HG03575 (cell line): ENCODE measurements at regions not wholly inside any gene's neighbourhood (a gene's known extent, or its start where the extent isn't known, plus 50 kb on each side); places are given as distances from the start of the nearest gene placed in this dataset.

ENCODE experiments used
- ATAC-seq: cut with Tn5 transposase; IDR thresholded peaks from one replicate; pipeline ENCODE4 v1.9.1; 2021; ENCODE audit not compliant: unreplicated experiment, insufficient number of reproducible peaks, low FRiP score; ENCODE audit errors: extremely low read depth

GRCh38 chr5:6806668-6807067 lies 93.4 kb downstream of the TENT4A start:
- ATAC-seq: no peak

- no peak for ATAC-seq
These were observed 95.2 kb downstream of the TENT4A start for GRCh38 chr5:6808462-6808861.

GRCh38 chr5:6810641-6811405 lies 97.6 kb downstream of the TENT4A start:
- no peak for ATAC-seq

- ATAC-seq: no peak
These were observed 98.9 kb downstream of the TENT4A start for GRCh38 chr5:6812091-6812490.

- ATAC-seq: no peak
These were observed 99.8 kb downstream of the TENT4A start for GRCh38 chr5:6812800-6813731.

- no peak for ATAC-seq
These were observed 101.6 kb downstream of the TENT4A start for GRCh38 chr5:6814816-6815215.

GRCh38 chr5:6818594-6819511 lies 105.6 kb downstream of the TENT4A start:
- no peak for ATAC-seq

- no peak for ATAC-seq
These were observed 106.3 kb downstream of the TENT4A start for GRCh38 chr5:6819521-6819920.

- peak; percentile 61 for ATAC-seq
These were observed 107.7 kb downstream of the TENT4A start for GRCh38 chr5:6820851-6821479.

GRCh38 chr5:6822068-6822467 lies 108.8 kb downstream of the TENT4A start:
- no peak for ATAC-seq

- ATAC-seq: no peak
These were observed 109.5 kb downstream of the TENT4A start for GRCh38 chr5:6822556-6823343.

GRCh38 chr5:6823996-6824395 lies 110.8 kb downstream of the TENT4A start:
- ATAC-seq: no peak

GRCh38 chr5:6825678-6826244 lies 112.5 kb downstream of the TENT4A start:
- no peak for ATAC-seq

GRCh38 chr5:6826756-6827155 lies 113.5 kb downstream of the TENT4A start:
- no peak for ATAC-seq

GRCh38 chr5:6827526-6828219 lies 114.4 kb downstream of the TENT4A start:
- ATAC-seq: peak; percentile 44

- ATAC-seq: peak; percentile 56
These were observed 116.0 kb downstream of the TENT4A start for GRCh38 chr5:6829150-6829784.
